GM12872 (cell line): ENCODE measurements at regions not wholly inside any gene's neighbourhood (a gene's known extent, or its start where the extent isn't known, plus 50 kb on each side); places are given as distances from the start of the nearest gene placed in this dataset.

Experiments
- TF ChIP-seq, protein P1 (sequence below): IDR thresholded peaks from 3 replicates; pipeline ENCODE4 v1.5.1; 2011; ENCODE audit warnings: low read depth, mild to moderate bottlenecking, low read length, moderate library complexity; ENCODE audit not compliant: insufficient read depth

DNA sequence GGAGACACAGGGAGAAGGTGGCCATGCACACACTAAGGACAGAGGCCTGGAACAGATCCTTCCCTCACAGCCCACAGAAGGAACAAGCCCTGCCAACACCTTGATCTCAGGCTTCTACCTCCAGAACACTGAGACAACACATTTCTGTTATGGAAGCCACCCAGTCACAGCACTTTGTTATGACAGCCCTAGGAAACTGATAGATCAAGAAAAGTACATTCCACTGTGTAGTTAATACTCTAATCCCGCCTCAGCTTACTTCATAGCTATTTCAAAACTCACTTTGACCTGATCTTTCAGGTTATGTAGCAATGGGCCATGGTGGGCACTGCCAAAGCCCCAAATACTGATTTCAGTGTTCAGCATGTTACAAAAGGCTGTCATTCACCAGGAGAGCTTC, 66.8 kb downstream of the CD24 start:
- TF ChIP-seq, protein P1, sequence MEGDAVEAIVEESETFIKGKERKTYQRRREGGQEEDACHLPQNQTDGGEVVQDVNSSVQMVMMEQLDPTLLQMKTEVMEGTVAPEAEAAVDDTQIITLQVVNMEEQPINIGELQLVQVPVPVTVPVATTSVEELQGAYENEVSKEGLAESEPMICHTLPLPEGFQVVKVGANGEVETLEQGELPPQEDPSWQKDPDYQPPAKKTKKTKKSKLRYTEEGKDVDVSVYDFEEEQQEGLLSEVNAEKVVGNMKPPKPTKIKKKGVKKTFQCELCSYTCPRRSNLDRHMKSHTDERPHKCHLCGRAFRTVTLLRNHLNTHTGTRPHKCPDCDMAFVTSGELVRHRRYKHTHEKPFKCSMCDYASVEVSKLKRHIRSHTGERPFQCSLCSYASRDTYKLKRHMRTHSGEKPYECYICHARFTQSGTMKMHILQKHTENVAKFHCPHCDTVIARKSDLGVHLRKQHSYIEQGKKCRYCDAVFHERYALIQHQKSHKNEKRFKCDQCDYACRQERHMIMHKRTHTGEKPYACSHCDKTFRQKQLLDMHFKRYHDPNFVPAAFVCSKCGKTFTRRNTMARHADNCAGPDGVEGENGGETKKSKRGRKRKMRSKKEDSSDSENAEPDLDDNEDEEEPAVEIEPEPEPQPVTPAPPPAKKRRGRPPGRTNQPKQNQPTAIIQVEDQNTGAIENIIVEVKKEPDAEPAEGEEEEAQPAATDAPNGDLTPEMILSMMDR, result no peak

DNA sequence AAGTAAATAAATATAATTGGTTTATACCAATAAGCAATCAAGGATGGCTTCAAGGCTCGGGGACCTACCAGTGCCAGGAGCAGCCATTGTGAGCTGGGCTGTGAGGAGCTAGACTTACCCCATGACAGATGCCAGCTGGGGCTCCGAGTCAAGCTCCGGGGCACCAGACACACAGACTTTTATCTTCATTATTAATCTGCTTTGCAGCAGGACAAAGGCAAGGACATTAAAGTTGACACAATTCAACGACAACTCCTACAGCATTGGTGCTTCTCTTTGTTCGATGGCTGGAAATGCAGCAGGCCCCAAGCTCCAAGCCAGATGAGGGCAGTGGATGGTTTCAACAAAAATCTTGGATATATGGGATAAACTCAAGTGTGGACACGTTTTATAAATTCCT, 68.3 kb downstream of the CD24 start:
- TF ChIP-seq, protein P1, result no peak

DNA sequence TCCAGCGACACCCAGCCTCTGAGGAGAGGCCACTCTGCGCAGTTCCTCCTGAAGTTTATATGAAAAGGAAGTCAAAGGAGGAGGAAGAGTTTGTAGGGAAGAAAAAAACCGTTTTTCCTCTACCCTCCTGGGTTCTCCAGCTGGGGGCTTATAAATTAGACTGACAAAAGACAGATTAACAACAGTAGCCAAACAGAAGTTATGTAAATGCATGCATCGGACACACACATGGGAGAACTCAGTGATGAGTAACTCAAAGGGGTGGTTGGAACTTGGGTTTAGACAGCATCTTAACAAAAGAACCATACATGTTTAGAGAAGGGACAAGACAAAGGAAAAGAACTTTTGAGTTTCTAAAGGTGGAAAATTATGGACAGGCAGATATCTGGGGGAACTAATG, 71.2 kb downstream of the CD24 start:
- TF ChIP-seq, protein P1, result no peak

DNA sequence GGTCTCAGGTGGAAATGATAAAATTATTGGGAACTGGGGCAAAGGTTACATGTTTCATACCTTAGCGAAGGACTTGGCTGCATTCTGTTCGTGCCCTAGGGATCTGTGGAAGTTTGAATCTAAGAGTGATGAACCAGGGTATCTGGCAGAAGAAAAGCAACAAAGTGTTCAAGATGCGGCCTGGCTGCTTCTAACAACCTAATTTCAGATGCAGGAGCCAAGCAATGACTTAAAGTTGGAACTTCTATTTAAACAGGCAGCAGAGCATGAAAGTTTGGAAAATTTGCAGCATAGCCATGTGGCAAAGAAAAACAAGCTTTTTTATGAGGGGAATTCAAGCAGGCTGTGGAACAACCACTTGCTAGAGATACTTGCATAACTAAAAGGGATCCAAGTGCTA, 73.5 kb downstream of the CD24 start:
- TF ChIP-seq, protein P1, result no peak

DNA sequence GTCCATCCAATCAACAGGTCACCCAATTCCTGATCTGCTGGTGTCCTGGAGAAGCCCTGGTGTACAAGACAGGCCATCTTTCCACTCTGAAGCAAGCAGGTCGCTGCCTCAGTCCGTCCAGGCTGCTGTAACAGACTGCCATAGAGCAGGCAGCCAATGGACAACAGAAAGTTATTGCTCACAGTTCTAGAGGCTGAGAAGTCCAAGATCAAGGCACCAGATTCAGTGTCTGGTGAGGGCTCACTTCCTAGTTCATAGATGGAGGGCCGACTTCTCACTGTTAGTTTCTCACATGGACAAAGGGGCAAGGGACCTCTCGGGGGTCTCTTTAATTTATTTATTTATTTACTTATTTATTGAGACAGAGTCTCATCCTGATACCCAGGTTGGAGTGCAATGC, 74.8 kb downstream of the CD24 start:
- TF ChIP-seq, protein P1, result no peak

DNA sequence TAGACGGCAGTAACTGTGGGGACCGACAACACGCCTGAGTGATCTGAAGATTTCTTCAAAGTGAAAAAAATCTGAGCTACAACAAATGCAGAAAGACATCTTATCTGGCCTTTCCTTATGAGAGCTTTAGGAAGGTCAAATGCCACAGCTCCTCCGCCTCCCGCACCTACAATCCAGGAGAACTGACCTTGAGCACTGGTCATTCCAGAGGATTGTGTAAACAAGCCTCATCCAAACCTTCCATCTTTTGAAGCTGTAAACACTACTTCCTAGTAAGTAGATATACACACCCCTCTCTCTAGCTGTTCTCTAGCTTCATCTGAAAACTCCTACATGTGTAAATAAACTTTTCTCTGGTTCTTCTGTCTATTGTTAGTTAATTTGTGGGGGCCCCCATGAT, 76.9 kb downstream of the CD24 start:
- TF ChIP-seq, protein P1, result no peak

DNA sequence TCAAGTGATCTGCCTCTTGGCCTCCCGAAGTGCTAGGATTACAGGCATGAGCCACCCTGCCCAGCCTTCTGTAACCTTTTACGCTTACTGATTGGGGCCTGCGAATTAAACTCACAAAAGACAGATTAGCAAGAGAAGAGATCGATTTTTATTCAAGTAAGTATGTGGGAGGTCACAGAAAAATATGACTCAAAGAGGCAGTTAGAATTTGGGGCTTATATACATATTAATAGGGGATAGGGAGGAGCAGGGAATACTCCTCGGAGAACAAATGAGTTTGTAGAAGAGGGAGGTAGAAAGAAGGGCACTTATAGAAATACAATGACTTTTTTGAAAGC, 78.9 kb downstream of the CD24 start:
- TF ChIP-seq, protein P1, result no peak
